ENCODE measurements at regions not wholly inside any gene's neighbourhood (a gene's known extent, or its start where the extent isn't known, plus 50 kb on each side); places are given as distances from the start of the nearest gene placed in this dataset.

- in situ Hi-C loops (cut with HindIII; ENCODE audit: low sequenced_read_pairs): no loop called here
- no peak for DNase-seq (ENCODE audit: low read depth, low spot score)
- no peak overlapping the region for H3K4me3 ChIP-seq (ENCODE audit: low read depth, low read length)
- TF ChIP-seq CTCF (IDR thresholded peaks at IDR 0.05; ENCODE audit: low read depth, low read length): no peak
Observed at GRCh38 chr4:181619651-181620050, 623.6 kb upstream of the TENM3 start.

- peak; percentile 34 for DNase-seq (ENCODE audit: low read depth, low spot score)
- TF ChIP-seq CTCF (IDR thresholded peaks at IDR 0.05; ENCODE audit: low read depth, low read length): no peak
- H3K4me3 ChIP-seq (ENCODE audit: low read depth, low read length): no peak overlapping the region
- in situ Hi-C loops (cut with HindIII; ENCODE audit: low sequenced_read_pairs): no loop called here
Observed at GRCh38 chr4:181637186-181638105, 605.8 kb upstream of the TENM3 start.

- in situ Hi-C loops (cut with HindIII; ENCODE audit: low sequenced_read_pairs): no loop called here
Observed at GRCh38 chr4:181643466-181643865, 599.7 kb upstream of the TENM3 start.

GRCh38 chr4:181645489-181645888 lies 597.7 kb upstream of the TENM3 start:
- DNase-seq (ENCODE audit: low read depth, low spot score): no peak
- in situ Hi-C loops (cut with HindIII; ENCODE audit: low sequenced_read_pairs): no loop called here
- no peak overlapping the region for H3K4me3 ChIP-seq (ENCODE audit: low read depth, low read length)
- no peak for TF ChIP-seq CTCF (IDR thresholded peaks at IDR 0.05; ENCODE audit: low read depth, low read length)

More at GRCh38 chr4:181643466-181643865, 599.7 kb upstream of the TENM3 start:
- no peak overlapping the region for H3K4me3 ChIP-seq (ENCODE audit: low read depth, low read length)
- no peak for DNase-seq (ENCODE audit: low read depth, low spot score)
- TF ChIP-seq CTCF (IDR thresholded peaks at IDR 0.05; ENCODE audit: low read depth, low read length): no peak

GRCh38 chr4:181646864-181647263 lies 596.3 kb upstream of the TENM3 start:
- no peak for TF ChIP-seq CTCF (IDR thresholded peaks at IDR 0.05; ENCODE audit: low read depth, low read length)
- in situ Hi-C loops (cut with HindIII; ENCODE audit: low sequenced_read_pairs): no loop called here
- peak; percentile 46 for DNase-seq (ENCODE audit: low read depth, low spot score)
- no peak overlapping the region for H3K4me3 ChIP-seq (ENCODE audit: low read depth, low read length)

- TF ChIP-seq CTCF (IDR thresholded peaks at IDR 0.05; ENCODE audit: low read depth, low read length): no peak
- in situ Hi-C loops (cut with HindIII; ENCODE audit: low sequenced_read_pairs): no loop called here
- DNase-seq (ENCODE audit: low read depth, low spot score): peak; percentile 44
- peak overlapping the region; percentile 29 for H3K4me3 ChIP-seq (ENCODE audit: low read depth, low read length)
Observed at GRCh38 chr4:181647396-181648147, 595.6 kb upstream of the TENM3 start.

Measured in astrocyte of the spinal cord (primary cell).